Hypothalamus (tissue), 51 donors: ENCODE measurements at regions not wholly inside any gene's neighbourhood (a gene's known extent, or its start where the extent isn't known, plus 50 kb on each side); places are given as distances from the start of the nearest gene placed in this dataset.
A peak's percentile ranks its signal among the peaks of the same experiment; 100 is the strongest.
"Not testable (repeated sequence)": the region's sequence is repeated elsewhere in the genome, so short reads cannot be mapped to it uniquely, and the experiment has no call there.

Source experiments
- DNase-seq, 51 donors: peaks; one replicate each; lab custom pipeline; 2025; lab: John Stamatoyannopoulos, UW

DNA sequence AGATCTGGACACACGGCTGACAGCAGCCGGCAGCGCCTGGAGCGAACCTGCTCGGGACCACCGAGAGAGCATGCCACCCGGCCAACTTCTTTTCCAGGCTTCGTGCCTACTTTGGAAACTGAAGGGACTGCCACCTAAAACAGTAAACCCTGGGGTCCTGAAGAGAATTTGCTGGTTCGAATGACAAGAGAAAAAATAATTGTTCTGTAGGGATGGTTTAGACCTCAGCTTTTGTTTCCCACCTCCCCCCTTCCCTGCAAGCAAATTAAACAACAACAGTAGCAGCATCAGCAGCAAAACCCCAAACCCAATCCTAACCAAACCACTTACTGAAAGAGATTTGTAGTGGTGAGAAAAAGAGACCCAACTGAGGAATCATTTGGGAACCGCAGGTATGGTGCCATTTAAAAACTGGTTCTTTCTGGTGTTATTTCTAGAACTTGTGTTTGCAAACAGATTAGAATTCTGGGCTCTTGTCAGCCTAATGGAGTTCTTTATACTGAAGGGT lies 105.6 kb downstream of the LEPR start:
- DNase-seq, result no peak

DNA sequence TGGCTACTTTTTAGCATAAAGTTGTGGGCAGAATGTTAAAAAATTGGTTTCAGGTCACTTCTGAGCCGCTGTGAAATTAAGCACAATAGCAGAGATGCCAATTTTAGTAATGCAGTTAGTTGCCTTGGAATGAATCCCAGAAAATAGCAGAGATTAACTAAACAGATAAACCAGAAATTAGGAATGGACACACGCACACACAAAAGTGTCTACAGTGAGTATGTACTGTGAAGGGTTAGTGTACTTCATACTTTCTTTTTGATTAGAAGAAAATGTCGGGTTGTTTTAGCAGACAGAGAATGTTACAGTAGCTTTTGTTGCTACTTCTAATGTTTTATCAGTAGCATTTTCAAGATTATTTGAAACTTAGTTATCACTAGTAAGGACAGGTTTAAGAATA lies 106.7 kb downstream of the LEPR start:
- no peak for DNase-seq

DNA sequence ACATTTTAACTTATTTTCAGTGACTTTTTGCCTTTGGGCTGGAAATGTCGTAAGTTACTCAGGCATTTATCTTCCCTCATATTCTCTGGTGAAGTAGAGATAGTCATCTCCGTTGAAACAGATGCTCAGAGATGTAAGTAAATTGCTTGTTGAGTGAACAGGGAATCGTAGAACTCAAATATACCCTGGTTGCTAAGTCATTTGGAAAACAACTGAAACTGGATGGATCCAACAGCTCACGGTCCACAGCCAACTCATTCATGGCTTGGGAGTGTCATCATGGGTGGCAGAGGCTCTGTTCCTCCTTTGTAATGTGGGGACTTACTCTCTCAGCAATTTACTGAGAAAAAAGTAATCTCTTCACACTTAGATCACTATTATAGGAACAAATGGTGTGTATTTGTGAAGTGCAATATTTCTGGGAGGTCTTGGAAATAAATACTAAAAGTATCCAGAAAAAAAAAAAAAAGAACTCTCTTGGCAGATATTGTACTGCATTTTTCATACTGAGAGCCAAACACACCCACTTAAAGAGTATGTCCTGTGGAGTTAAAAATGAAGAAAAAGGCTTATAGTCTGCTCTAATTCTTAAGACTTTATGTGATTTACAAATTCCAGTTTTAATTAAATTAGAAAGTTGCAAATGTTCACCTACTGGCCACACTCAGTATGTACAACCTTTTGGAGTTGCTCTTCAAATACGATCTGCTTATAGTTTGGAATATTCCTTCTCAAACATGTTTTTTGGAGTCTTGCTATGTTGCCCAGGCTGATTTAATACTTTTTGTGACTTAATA lies 107.4 kb downstream of the LEPR start:
- DNase-seq, result no peak

DNA sequence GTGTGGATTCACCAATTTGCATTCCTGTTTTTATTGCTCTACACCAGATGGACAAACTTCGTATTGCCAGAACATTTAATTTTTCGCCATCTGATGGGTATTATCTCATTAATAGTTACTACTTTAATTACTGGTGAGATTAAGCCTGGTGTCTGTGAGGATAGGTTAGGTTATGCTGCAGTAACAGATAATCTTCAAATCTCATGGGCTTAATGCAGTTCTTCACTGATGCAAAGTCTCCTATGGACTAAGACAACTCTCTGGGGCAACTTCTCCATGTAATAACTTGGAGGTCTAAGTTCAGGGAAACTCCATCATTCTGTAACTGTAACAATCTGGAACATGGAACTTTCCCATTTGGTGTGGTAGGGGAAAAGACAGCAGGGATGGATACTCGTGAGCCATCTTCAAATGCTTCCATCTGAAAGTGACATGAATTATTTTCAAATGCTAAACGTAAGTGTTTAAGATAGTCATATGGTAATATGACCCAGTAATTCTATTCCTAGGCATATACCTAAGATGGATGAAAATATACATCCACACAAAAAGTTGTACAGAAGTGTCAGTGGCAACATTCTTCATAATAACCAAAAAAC lies 111.6 kb downstream of the LEPR start:
- no peak for DNase-seq

DNA sequence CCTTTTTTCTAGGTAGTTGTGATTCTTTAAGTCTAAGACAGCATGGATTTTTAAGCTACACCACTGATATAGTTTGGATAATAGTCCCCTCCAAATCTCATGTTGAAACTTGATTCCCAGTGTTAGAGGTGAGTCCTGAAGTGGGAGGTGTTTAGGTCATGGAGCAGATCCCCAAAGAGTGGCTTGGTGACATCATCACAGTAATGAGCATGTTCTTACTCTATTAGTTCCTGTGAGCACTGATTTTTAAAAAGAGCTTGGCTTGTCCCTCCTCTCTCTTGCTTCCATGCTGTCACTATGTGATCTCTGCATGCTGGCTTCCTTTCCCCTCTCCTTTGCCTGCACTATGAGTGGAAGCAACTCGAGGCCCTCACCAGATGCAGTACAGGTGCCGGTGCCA lies 115.5 kb downstream of the LEPR start:
- DNase-seq, result no peak

DNA sequence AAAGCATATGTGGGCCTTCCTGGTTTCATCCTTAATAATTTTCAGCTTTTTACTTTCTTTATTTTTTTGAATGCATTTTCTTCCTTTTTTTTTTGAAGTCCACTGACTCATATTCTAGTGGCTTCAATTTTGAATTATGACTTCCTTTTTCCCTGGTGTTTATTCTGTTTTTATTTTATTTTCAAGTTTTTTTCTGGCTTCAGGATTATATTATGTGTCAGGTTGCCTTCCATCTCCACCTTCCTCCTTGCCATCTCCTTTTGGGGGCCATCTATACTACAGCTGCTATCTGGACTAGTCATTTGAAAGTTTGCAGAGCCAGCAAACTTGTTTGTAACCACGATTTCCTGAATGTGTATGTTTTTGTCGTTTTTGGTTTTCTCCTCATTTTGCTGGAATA lies 117.6 kb downstream of the LEPR start:
- no peak for DNase-seq

DNA sequence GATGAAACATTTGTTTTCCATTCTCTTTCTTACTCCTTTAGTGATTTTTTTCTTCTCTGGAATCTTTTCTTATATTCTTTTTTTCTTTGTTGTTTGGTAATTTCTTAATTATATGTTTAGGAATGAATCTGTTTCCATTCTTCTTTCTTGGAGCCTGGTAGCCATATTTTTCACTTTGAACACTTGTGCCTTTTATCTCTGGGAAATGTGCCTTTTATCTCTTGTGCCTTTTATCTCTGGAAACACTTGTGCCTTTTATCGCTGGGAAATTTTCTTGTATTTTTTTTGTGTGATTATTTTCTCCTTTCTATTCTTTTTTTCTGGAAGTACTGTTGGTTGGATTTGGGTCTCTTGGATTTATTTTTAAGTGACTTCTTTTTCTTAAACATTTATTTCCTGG lies 118.2 kb downstream of the LEPR start:
- no peak for DNase-seq

DNA sequence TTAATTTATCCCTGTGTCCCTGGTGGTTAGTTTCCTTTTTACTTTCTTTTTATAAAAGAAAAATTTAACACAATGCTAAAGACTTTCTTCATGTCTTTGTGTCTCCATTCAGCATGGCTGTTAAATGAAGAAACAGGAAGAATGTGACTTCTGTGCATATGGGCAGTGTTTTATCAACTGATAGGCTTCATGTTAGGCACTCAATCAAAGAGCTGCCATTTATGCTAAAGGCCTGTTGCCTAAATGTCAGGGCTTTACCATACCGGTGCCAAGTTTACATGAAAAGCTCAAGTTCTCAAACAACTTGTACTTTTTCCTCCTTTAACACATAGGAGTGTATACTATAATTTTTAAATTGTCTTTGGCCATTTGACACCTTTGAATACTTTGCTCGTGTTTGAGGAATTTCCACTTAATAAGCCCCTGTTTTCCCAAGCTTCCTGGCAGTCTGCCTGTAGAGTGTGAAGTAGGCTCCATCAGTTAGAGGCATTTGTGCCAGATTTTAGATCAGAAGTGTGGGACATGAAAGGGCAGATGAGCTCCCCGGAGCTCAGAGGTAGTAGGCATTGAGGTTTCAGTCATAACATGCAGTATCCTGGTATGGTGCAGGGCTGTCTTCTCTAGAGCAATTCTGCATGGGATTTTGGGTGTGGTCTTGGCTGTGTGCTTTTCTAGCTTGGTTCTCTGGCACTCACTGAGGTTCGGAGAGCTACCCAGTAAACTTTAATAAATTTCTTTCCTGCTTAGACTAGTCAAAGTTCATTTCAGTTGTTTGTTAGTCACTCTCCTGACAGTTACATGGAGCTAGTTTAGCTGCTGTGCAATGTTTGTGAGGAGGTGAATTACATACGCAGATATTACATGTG lies 119.0 kb downstream of the LEPR start:
- DNase-seq, result no peak

DNA sequence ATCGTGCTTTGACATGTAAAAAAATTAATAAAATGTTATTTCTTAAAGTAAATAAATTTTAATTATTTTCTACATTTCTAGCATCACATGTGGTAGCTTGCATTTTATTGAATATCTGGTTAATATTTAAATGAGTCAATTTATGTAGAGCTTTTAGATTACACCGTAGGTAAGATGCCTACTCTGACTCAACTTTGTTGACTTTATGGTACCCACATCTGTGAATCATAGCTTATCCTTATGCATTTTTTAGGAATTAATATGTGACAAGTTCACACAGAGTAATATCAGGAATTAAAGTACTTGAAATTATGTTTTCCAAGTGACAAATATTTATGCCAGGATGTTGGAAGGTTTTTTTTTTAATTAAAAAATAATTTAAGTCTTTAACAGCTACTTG lies 120.7 kb downstream of the LEPR start:
- DNase-seq, result no peak

DNA sequence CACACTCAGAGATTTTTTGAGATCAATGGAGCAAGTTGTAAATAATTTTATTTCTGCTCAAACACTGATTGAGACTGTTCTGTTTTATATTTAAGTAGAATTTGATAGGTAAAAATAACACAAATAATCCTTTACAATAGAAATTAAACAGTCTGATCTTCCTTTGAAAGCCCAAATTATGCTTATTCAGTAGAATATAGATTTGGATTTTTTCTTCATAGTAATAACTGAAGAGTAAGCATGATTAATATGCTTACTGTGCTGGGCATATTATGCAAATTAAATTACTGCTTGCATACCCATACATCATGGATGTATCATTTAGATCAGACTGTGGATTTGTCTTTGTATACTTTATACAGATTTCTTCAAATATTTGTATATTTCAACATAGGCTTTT lies 121.4 kb downstream of the LEPR start:
- DNase-seq, result no peak

DNA sequence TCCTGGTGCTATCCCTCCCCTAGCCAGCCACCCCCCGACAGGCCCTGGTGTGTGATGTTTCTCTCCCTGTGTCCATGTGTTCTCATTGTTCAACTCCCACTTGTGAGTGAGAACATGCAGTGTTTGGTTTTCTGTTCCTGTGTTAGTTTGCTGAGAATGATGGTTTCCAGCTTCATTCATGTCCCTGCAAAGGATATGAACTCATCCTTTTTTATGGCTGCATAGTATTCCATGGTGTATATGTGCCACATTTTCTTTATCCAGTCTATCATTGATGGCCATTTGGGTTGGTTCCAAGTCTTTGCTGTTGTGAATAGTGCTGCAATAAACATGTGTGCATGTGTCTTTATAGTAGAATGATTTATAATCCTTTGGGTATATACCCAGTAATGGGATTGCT lies 122.1 kb downstream of the LEPR start:
- DNase-seq, result not testable (repeated sequence)

DNA sequence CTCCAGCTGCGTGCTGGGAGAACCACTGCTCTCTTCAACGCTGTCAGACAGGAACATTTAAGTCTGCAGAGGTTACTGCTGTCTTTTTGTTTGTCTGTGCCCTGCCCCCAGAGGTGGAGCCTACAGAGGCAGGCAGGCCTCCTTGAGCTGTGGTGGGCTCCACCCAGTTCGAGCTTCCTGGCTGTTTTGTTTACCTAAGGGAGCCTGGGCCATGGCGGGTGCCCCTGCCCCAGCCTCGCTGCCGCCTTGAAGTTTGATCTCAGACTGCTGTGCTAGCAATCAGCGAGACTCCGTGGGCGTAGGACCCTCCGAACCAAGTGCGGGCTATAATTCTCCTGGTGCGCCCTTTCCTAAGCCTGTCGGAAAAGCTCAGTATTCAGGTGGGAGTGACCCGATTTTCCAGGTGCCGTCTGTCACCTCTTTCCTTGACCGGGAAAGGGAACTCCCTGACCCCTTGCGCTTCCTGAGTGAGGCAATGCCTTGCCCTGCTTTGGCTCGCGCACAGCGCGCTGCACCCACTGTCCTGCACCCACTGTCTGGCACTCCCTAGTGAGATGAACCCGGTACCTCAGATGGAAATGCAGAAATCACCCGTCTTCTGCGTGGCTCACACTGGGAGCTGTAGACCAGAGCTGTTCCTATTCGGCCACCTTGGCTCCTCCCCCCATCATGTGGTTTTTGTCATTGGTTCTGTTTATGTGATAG lies 130.0 kb downstream of the LEPR start:
- not testable (repeated sequence) for DNase-seq

DNA sequence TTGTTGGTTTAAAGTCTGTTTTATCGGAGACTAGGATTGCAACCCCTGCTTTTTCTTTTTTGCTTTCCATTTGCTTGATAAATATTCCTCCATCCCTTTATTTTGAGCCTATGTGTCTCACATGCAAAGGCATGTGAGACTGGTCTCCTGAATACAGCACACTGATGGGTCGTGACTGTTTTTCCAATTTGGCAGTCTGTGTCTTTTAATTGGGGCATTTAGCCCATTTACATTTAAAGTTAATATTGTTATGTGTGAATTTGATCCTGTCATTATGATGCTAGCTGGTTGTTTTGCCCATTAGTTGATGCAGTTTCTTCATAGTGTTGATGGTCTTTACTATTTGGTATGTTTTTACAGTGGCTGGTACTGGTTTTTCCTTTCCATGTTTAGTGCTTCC lies 132.0 kb downstream of the LEPR start:
- DNase-seq, result not testable (repeated sequence)

DNA sequence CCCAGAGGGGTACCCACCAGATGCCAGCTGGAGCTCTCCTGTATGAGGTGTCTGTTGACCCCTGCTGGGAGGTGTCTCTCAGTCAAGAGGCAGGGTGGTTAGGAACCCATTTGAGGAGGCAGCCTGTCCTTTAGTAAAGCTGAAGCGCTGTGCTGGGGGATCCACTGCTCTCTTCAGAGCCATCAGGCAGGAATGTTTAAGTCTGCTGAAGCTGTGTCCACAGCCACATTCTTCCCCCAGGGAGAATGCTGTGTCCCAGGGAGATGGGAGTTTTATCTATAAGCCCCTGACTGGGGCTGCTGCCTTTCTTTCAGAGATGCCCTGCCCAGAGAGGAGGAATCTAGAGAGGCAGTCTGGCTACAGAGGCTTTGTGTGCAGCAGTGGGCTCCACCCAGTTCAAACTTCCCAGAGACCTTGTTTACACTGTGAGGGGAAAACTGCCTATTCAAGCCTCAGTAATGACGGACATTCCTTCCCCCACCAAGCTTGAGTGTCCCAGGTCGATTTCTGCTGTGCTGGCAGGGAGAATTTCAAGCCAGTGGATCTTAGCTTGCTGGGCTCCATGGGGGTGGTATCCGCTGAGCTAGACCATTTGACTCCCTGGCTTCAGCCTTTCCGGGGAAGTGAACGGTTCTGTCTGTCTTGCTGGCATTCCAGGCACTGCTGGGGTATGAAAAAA lies 133.8 kb downstream of the LEPR start:
- not testable (repeated sequence) for DNase-seq

DNA sequence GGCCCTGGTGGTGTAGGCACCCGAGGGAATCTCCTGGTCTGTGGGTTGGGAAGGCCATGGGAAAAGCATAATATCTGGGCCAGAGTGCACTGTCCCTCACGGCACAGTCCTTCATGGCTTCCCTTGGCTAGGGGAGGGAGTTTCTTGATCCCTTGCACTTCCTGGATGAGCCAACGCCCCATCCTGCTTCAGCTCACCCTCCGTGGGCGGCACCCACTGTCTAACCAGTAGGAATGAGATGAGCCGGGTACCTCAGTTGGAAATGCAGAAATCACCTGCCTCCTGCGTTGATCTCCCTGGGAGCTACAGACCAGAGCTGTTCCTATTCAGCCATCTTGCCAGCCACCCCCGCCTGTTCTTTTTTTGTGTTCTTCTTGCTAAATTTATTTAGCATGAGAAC lies 134.4 kb downstream of the LEPR start:
- no peak for DNase-seq

DNA sequence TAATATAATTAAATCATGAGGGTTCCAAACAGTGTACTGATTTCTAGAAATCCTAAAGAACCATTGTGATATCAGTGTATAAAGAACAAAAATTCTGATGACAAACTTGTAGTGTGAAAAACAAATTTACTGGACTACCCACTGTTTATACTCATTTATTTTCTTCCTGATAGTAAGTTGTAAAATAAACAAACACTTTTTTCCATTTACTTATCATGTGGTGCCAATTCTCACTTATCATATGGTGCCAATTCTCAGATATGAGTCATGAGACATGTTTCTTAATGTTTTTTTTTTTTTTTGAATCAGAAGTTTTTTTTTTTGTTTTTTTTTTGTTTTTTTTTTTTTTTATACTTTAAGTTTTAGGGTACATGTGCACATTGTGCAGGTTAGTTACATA lies 137.7 kb downstream of the LEPR start:
- no peak for DNase-seq

DNA sequence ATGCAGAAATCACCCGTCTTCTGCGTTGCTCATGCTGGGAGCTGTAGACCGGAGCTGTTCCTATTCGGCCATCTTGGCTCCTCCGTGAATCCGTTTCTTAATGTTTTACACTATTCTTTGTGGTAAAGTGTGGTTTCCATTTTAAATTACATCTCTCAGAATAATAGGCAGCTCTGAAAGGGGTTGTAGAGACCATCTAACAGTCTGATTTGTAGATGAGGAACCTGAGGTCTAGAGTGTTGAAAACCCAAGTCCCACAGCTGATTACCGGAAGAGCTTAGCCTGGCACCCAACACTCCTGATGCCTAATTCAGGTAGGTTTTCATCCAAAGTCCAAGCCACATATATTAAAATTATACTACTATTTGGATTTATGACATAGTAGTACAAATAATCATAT lies 144.0 kb downstream of the LEPR start:
- DNase-seq, result no peak

DNA sequence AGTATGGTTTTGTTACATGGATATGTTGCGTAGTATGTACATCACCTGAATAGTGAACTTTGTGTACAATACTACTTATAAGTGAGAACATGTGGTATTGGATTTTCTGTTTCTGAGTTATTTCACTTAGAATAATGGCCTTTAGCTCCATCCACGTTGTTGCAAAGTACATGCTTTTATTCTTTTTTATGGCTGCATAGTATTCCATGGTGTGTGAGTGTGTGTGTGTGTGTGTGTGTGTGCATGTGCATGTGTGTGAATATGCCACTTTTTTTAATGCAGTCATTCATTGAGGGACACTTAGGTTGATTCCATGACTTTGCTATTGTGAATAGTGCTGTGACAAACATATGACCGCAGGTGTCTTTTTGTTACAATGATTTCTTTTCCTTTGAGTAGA lies 147.8 kb downstream of the LEPR start:
- no peak for DNase-seq

DNA sequence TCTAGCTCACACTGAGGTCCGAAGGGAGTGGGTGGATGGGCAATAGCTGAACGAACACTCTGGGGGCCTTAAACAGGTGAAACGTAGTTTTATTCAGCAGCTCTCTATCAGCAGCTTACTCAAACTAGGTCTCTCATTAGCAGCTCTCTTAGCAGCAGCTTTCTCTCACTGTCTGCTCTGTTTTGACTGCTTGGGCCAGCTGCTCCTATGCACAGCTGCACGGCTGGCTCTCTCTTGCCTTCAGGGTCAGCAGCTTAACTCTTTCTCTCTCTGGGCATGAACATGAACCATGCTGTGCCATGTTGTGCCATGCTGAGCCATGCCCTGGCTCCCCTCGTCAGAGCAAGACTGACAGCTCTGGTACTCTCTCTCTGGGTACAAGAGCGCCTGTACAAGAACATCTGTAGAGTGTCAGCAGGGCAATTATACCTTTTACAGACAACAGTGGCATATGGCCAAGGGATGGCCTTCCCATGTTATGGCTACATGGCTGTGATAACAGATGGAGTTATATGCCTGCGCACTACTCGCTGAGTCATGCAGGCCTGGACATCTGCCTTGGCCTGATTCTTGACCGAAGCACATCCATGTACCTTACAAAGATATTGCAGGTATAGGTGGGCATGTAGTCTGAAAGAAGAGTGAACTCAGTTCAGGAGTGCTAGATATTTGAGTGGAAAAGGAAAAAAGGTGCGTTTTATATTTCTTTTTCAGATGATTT lies 152.4 kb downstream of the LEPR start:
- peak in 1 of 51 donors; percentile 0 for DNase-seq

DNA sequence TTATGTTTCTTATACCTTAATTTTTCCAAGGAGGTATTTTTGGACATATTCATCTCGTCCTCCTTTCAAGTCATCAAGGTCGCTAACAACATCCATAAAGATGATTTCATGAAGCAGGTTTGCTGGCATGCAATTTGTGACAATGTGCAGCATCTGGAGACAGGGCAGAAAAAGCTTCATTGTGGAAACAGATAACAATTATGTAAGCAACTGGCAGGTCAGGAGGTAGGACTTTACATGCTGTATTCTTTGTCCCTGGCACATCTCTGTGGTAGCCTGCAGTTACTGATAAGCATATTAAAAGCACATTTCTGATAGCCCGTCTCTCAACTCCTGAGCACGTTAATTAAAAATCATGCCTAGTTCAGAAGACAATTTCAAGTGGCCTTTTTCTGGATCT lies 156.8 kb downstream of the LEPR start:
- no peak for DNase-seq
